ENCODE measurements at regions not wholly inside any gene's neighbourhood (a gene's known extent, or its start where the extent isn't known, plus 50 kb on each side); places are given as distances from the start of the nearest gene placed in this dataset.

DNA sequence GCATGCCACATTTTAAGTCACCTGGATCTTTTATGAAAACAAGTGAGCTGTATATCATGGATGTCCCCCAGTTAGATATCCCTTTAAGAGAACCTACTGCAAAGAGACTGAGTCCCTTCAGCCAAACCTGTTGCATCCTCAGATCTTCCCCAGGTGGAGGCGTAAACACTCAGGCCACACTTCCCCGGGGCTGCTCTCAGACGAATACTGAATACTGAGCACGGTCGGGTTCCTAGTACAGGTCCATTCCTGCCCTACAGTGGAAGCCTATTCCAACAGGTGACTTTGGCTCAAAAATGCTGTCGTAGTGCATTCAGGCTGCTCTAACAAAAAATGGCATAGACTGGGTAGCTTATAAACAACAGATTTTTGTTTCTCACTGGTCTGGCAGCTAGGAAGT, 320.2 kb upstream of the CLNK start:
- intact Hi-C loops (cut with DNase I, micrococcal nuclease) = no loop called here
- H3K4me3 ChIP-seq = no peak overlapping the region
- no peaks in the 10 kb centered on the region for H3K9me3 ChIP-seq
- no peaks in the 10 kb centered on the region for H3K36me3 ChIP-seq (ENCODE audit: low read depth)
- TF ChIP-seq, protein P1, sequence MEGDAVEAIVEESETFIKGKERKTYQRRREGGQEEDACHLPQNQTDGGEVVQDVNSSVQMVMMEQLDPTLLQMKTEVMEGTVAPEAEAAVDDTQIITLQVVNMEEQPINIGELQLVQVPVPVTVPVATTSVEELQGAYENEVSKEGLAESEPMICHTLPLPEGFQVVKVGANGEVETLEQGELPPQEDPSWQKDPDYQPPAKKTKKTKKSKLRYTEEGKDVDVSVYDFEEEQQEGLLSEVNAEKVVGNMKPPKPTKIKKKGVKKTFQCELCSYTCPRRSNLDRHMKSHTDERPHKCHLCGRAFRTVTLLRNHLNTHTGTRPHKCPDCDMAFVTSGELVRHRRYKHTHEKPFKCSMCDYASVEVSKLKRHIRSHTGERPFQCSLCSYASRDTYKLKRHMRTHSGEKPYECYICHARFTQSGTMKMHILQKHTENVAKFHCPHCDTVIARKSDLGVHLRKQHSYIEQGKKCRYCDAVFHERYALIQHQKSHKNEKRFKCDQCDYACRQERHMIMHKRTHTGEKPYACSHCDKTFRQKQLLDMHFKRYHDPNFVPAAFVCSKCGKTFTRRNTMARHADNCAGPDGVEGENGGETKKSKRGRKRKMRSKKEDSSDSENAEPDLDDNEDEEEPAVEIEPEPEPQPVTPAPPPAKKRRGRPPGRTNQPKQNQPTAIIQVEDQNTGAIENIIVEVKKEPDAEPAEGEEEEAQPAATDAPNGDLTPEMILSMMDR (IDR thresholded peaks at IDR 0.05) = no peak
- ATAC-seq = no peak
- H3K4me1 ChIP-seq (ENCODE audit: low read depth) = no peaks in the 10 kb centered on the region
- DNase-seq = no peak

DNA sequence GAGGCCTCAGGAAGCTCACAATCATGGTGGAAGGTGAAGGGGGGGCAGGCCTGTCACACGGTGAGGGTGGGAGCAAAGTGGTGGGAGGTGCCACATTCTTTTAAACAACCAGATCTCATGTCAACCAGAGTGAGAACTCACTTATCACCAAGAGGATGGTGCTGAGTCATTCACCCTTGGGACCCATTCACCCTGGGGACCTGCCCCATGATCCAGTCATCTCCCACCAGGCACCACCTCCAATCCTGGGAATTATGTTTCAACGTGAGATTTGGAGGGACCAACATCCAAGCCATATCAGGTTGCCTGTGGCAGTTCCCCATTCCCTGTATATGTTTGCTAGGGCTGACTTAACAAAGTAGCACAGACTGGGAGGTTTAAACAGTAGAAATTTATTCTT, 318.4 kb upstream of the CLNK start:
- TF ChIP-seq, protein P1 (IDR thresholded peaks at IDR 0.05) = no peak
- Histone ChIP-seq H3K9me3 (no peaks in the 10 kb centered on the region), H3K36me3 (ENCODE audit: low read depth) (no peaks in the 10 kb centered on the region), H3K4me3 (no peak overlapping the region), H3K4me1 (ENCODE audit: low read depth) (no peaks in the 10 kb centered on the region)
- DNase-seq (no peak), ATAC-seq (no peak)
- intact Hi-C loops (cut with DNase I, micrococcal nuclease) = no loop called here

DNA sequence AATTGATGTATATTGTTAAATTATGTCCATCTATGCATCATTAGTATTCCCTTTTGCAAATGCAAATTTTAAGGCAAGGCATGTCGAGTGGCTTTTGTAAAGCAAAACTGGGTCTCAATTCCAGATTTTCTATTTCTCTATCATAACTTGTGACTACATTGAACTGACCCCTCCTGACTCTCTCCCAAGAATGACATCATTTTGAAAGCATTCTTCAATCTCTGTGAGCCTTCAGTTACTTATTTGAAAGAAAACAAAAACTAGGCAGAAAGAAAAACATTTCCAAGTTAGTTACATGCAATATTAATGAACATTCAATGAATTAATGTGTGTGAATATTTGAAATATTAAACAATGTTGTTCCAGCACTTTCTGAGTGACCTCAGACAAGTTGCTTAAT, 314.3 kb upstream of the CLNK start:
- DNase-seq = no peak
- TF ChIP-seq, protein P1 (IDR thresholded peaks at IDR 0.05) = no peak
- no peaks in the 10 kb centered on the region for H3K4me1 ChIP-seq (ENCODE audit: low read depth)
- intact Hi-C loops (cut with DNase I, micrococcal nuclease) = no loop called here
- H3K36me3 ChIP-seq (ENCODE audit: low read depth) = no peaks in the 10 kb centered on the region
- no peak overlapping the region for H3K4me3 ChIP-seq
- ATAC-seq = no peak
- H3K9me3 ChIP-seq = no peaks in the 10 kb centered on the region

GRCh38 chr4:10984815-10985214, 300.2 kb upstream of the CLNK start:
- Histone ChIP-seq H3K4me1 (ENCODE audit: low read depth) (no peaks in the 10 kb centered on the region), H3K4me3 (no peak overlapping the region), H3K36me3 (ENCODE audit: low read depth) (no peaks in the 10 kb centered on the region), H3K9me3 (no peaks in the 10 kb centered on the region)
- TF ChIP-seq, protein P1 (IDR thresholded peaks at IDR 0.05) = no peak
- intact Hi-C loops (cut with DNase I, micrococcal nuclease) = no loop called here
- DNase-seq (peak in 1 of 3 donors; percentile 7), ATAC-seq (no peak)

GRCh38 chr4:10983885-10984640, 299.5 kb upstream of the CLNK start:
- Histone ChIP-seq H3K4me1 (ENCODE audit: low read depth) (no peaks in the 10 kb centered on the region), H3K4me3 (no peak overlapping the region), H3K36me3 (ENCODE audit: low read depth) (no peaks in the 10 kb centered on the region), H3K9me3 (no peaks in the 10 kb centered on the region)
- DNase-seq = no peak
- TF ChIP-seq, protein P1 (IDR thresholded peaks at IDR 0.05) = no peak
- ATAC-seq = no peak
- intact Hi-C loops (cut with DNase I, micrococcal nuclease) = no loop called here

Data from mucosa of descending colon (tissue), 3 donors.